CD8-positive, alpha-beta memory T cell (primary cell): ENCODE measurements at regions not wholly inside any gene's neighbourhood (a gene's known extent, or its start where the extent isn't known, plus 50 kb on each side); places are given as distances from the start of the nearest gene placed in this dataset.
A peak's percentile ranks its signal among the peaks of the same experiment; 100 is the strongest.

Experiments
- CTCF ChIA-PET: fragments of 350-600 bp; sonication (Branson Sonifier 250); formaldehyde crosslinking; loops from one replicate; lab custom pipeline; 2021; ENCODE audit warnings: antibody characterized with exemption; lab: Charles Lee
- POLR2A ChIA-PET: fragments of 350-600 bp; sonication (Branson Sonifier 250); formaldehyde crosslinking; loops from one replicate; lab custom pipeline; 2021; ENCODE audit warnings: antibody characterized with exemption; lab: Charles Lee
- DNase-seq, 5 donors: peaks; one replicate each; pipeline versions ENCODE4 v3.0.0 to v3.0.0-alpha.2; 2020 to 2022; ENCODE audit warnings: mixed read lengths in 1 of 5
- H3K27ac ChIP-seq: one replicate; pipeline ENCODE4 v1.7.0; 2013; ENCODE audit warnings: low read depth, mild to moderate bottlenecking, low read length, moderate library complexity
- H3K27me3 ChIP-seq: 2 replicates; pipeline ENCODE4 v1.7.0; 2013; ENCODE audit warnings: low read length, mild to moderate bottlenecking; ENCODE audit not compliant: insufficient read depth, poor library complexity, severe bottlenecking
- H3K36me3 ChIP-seq: 2 replicates; pipeline ENCODE4 v1.7.0; 2013; ENCODE audit warnings: mild to moderate bottlenecking, low read length, moderate library complexity; ENCODE audit not compliant: insufficient read depth
- H3K4me1 ChIP-seq: 2 replicates; pipeline ENCODE4 v1.7.0; 2013; ENCODE audit warnings: mild to moderate bottlenecking, low read length, moderate library complexity; ENCODE audit not compliant: insufficient read depth
- H3K4me3 ChIP-seq: 2 replicates; pipeline ENCODE4 v1.7.0; 2013; ENCODE audit warnings: mild to moderate bottlenecking, low read length
- H3K9me3 ChIP-seq: 2 replicates; pipeline ENCODE4 v1.7.0; 2013; ENCODE audit warnings: mild to moderate bottlenecking, low read length
- H3K27ac Mint-ChIP-seq, 8 donors: one replicate each; pipeline ENCODE4 v1.8.0; 2020 to 2021; ENCODE audit warnings: mixed read lengths in 8 of 8, mild to moderate bottlenecking in 6 of 8, inconsistent platforms in 3 of 8, moderate library complexity in 3 of 8
- H3K27me3 Mint-ChIP-seq, 2 donors: one replicate each; pipeline ENCODE4 v1.8.0; 2020 to 2021; ENCODE audit warnings: mixed read lengths in 2 of 2, mild to moderate bottlenecking in 1 of 2, moderate library complexity in 1 of 2
- H3K36me3 Mint-ChIP-seq, 3 donors: one replicate each; pipeline ENCODE4 v1.8.0; 2020 to 2021; ENCODE audit warnings: mixed read lengths in 3 of 3, inconsistent platforms in 1 of 3, mild to moderate bottlenecking in 1 of 3
- H3K4me1 Mint-ChIP-seq, 3 donors: one replicate each; pipeline ENCODE4 v1.8.0; 2020 to 2021; ENCODE audit warnings: mixed read lengths in 3 of 3, inconsistent platforms in 1 of 3, mild to moderate bottlenecking in 1 of 3
- H3K4me3 Mint-ChIP-seq, 7 donors: one replicate each; pipeline ENCODE4 v1.8.0; 2020 to 2021; ENCODE audit warnings: mixed read lengths in 7 of 7, mild to moderate bottlenecking in 6 of 7, moderate library complexity in 4 of 7, inconsistent platforms in 2 of 7
- H3K9me3 Mint-ChIP-seq, 5 donors: one replicate each; pipeline ENCODE4 v1.8.0; 2020 to 2022; ENCODE audit warnings: mixed read lengths in 5 of 5, mild to moderate bottlenecking in 3 of 5, moderate library complexity in 2 of 5, inconsistent platforms in 1 of 5

DNA sequence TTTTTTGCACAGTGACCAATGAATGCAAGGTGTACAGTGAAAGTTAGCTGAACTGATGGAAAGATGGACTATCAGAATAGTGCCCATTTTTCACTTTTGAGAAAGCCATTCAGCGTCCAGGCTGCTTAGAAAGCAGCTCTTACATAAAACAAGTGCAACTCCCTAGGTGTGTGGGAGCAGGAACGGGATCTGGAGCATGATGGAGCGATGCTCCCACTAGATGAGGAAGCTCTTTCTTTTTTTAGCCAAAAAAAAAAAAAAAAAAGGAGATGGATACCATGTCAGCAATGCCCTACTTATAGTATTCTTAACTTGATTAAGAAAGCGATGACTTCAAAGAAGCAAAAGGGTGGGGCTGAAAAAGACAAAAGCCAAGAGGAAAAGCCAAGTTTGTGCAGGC is 925.5 kb downstream of the GATA3 start:
- Mint-ChIP-seq H3K27me3 (peaks cover 6 to 16% of the 10 kb centered on the region in 2 donors), H3K4me3 (no peak overlapping the region), H3K36me3 (peaks cover 0 to 2% (median 0%) of the 10 kb centered on the region in 3 donors), H3K27ac (no peak overlapping the region), H3K4me1 (no peaks in the 10 kb centered on the region), H3K9me3 (no peaks in the 10 kb centered on the region)
- Histone ChIP-seq H3K4me3 (no peak overlapping the region), H3K27ac (no peak overlapping the region), H3K4me1 (no peaks in the 10 kb centered on the region), H3K36me3 (no peaks in the 10 kb centered on the region), H3K9me3 (no peaks in the 10 kb centered on the region), H3K27me3 (no peaks in the 10 kb centered on the region)
- CTCF ChIA-PET: no interaction called here
- POLR2A ChIA-PET: no interaction called here
- DNase-seq: no peak

DNA sequence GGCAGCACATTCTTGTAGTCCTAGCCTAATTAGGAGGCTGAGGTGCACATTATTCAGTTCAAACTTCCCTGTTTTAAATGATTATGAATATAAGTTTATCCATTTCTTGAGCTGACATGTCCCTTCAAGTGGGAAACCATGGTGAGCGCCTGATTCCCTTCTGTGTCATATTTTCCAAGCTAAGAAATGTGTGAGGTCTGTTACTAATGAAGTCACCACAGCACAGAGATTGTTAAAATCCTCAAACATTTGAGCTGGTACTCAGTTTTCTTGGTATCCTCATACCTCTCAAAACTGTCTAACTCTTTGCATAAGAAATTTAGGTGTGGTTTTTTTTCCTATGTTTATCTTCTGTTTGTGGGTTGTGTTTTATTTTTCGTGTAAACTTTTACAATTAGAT is 926.8 kb downstream of the GATA3 start:
- H3K36me3 Mint-ChIP-seq: peaks cover 0 to 2% (median 0%) of the 10 kb centered on the region in 3 donors
- H3K27ac ChIP-seq: no peak overlapping the region
- H3K9me3 ChIP-seq: no peaks in the 10 kb centered on the region
- peaks cover 8 to 14% of the 10 kb centered on the region in 2 donors for H3K27me3 Mint-ChIP-seq
- no peak overlapping the region for H3K4me3 Mint-ChIP-seq
- no peaks in the 10 kb centered on the region for H3K36me3 ChIP-seq
- ChIA-PET POLR2A (no interaction called here), CTCF (no interaction called here)
- no peaks in the 10 kb centered on the region for H3K27me3 ChIP-seq
- no peak for DNase-seq
- H3K4me3 ChIP-seq: no peak overlapping the region
- H3K9me3 Mint-ChIP-seq: no peaks in the 10 kb centered on the region
- no peak overlapping the region for H3K27ac Mint-ChIP-seq
- H3K4me1 Mint-ChIP-seq: peaks cover 0 to 6% (median 0%) of the 10 kb centered on the region in 3 donors
- no peaks in the 10 kb centered on the region for H3K4me1 ChIP-seq

DNA sequence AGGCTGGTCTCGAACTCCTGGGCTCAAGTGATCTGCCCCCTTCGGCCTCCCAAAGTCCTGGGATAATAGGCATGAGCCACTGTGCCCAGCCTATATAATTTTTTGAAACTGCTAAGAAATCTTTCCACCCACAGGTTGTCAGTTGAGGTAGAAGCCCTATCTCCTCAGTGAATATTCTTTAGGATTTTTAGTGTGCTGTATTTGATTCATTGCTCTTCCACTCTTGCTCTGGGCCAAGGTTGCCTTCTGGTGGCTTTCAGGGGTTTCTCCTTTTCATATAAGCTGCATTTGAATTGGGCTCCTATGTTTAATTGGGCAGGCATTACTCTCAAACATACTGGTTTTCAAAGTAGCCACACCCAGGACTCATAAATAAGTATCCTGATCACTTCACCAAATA is 931.2 kb downstream of the GATA3 start:
- Mint-ChIP-seq H3K27ac (peak overlapping the region in 1 of 8 donors; percentile 1), H3K4me1 (peaks cover 0 to 13% (median 0%) of the 10 kb centered on the region in 3 donors), H3K27me3 (peaks cover 4% of the 10 kb centered on the region in 2 donors), H3K36me3 (no peaks in the 10 kb centered on the region), H3K9me3 (no peaks in the 10 kb centered on the region), H3K4me3 (no peak overlapping the region)
- Histone ChIP-seq H3K27me3 (no peaks in the 10 kb centered on the region), H3K4me3 (no peak overlapping the region), H3K27ac (no peak overlapping the region), H3K4me1 (no peaks in the 10 kb centered on the region), H3K36me3 (no peaks in the 10 kb centered on the region), H3K9me3 (no peaks in the 10 kb centered on the region)
- no peak for DNase-seq
- ChIA-PET CTCF (no interaction called here), POLR2A (no interaction called here)

DNA sequence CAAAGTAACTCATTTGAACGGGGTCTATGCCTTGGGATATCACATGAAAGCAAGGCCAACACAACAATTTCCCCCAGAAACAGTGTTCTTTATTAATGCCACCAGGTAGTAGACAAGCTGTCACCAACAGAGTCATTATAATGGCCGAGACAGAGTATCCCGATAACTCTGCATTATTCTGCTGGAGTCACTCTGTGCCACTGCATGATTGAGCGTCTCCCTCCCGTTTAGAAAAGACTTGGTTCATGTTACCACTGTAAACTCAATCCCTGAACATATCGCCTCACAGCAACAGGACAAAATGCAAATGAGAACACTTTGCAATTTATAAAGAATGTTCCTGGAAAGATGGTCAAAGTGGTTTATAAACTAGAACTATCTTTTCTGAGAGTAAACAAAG is 932.5 kb downstream of the GATA3 start:
- Histone ChIP-seq H3K27ac (no peak overlapping the region), H3K27me3 (no peaks in the 10 kb centered on the region), H3K9me3 (no peaks in the 10 kb centered on the region), H3K4me1 (no peaks in the 10 kb centered on the region), H3K4me3 (no peak overlapping the region), H3K36me3 (no peaks in the 10 kb centered on the region)
- DNase-seq: no peak
- CTCF ChIA-PET: no interaction called here
- Mint-ChIP-seq H3K4me3 (no peak overlapping the region), H3K27ac (peak overlapping the region in 1 of 8 donors; percentile 24), H3K4me1 (peaks cover 0 to 21% (median 0%) of the 10 kb centered on the region in 3 donors), H3K36me3 (no peaks in the 10 kb centered on the region), H3K9me3 (no peaks in the 10 kb centered on the region), H3K27me3 (peaks cover 4 to 8% of the 10 kb centered on the region in 2 donors)
- POLR2A ChIA-PET: no interaction called here

DNA sequence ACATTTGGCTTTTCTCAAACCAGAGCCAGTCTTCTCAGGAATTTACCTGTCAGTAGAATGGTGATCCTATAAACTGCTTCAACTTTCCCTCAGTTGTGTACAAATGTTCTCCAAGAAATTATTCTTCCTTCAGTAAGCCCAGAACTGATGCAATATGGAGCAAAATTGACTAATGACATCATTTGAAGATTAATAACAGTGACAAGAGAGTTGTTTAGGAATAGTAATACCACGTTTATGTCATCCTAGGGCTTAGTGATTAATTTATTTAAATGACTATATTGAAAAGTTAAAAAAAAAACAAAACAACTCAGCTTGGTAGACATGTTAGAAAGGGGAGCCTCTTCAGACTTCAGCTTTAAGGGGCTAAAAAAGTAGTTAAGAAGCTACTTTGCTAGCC is 933.2 kb downstream of the GATA3 start:
- Histone ChIP-seq H3K27ac (no peak overlapping the region), H3K4me1 (no peaks in the 10 kb centered on the region), H3K27me3 (no peaks in the 10 kb centered on the region), H3K4me3 (no peak overlapping the region), H3K9me3 (no peaks in the 10 kb centered on the region), H3K36me3 (no peaks in the 10 kb centered on the region)
- H3K27me3 Mint-ChIP-seq: peaks cover 2 to 8% of the 10 kb centered on the region in 2 donors
- H3K4me1 Mint-ChIP-seq: peaks cover 0 to 26% (median 0%) of the 10 kb centered on the region in 3 donors
- H3K36me3 Mint-ChIP-seq: no peaks in the 10 kb centered on the region
- ChIA-PET CTCF (no interaction called here), POLR2A (no interaction called here)
- H3K4me3 Mint-ChIP-seq: no peak overlapping the region
- DNase-seq: no peak
- H3K27ac Mint-ChIP-seq: no peak overlapping the region
- no peaks in the 10 kb centered on the region for H3K9me3 Mint-ChIP-seq

DNA sequence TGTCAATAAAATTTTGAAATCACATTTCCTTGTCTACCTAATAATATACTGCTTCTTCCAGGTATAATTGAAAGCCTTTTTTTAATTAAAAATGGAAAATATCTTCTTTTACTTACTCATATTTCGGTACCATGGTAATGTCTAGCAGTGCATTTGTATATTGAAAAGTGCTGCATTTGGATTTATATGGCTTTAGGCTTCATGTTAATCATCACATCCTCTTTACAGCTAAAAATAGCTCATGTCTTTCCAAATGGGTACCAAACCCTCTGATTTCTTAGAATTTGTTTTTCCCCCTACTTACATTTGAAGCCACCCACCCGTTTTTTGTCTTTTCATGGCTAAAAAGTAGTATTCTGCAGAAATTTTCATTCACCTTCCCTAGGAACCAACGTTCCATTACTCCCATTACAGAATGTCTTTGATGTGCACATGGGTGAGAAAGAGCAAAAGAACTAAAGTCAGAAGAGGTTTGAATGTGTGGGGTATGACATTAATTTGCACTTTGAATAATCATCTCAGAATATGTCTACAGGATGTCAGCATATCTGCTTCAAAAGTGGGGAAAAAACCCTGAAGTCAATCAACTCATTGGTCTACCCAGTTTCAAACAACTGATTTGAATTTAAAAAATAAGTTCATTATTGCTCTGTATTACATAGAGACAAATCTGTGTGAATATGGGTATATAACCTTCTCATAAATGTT is 935.9 kb downstream of the GATA3 start:
- Mint-ChIP-seq H3K27me3 (peaks cover 2 to 8% of the 10 kb centered on the region in 2 donors), H3K4me3 (no peak overlapping the region), H3K27ac (peak overlapping the region in 1 of 8 donors; percentile 14), H3K36me3 (no peaks in the 10 kb centered on the region), H3K9me3 (no peaks in the 10 kb centered on the region), H3K4me1 (peaks cover 0 to 37% (median 3%) of the 10 kb centered on the region in 3 donors)
- no peaks in the 10 kb centered on the region for H3K9me3 ChIP-seq
- H3K27ac ChIP-seq: no peak overlapping the region
- no peaks in the 10 kb centered on the region for H3K36me3 ChIP-seq
- DNase-seq: no peak
- ChIA-PET CTCF (no interaction called here), POLR2A (no interaction called here)
- no peaks in the 10 kb centered on the region for H3K4me1 ChIP-seq
- H3K4me3 ChIP-seq: no peak overlapping the region
- H3K27me3 ChIP-seq: no peaks in the 10 kb centered on the region

DNA sequence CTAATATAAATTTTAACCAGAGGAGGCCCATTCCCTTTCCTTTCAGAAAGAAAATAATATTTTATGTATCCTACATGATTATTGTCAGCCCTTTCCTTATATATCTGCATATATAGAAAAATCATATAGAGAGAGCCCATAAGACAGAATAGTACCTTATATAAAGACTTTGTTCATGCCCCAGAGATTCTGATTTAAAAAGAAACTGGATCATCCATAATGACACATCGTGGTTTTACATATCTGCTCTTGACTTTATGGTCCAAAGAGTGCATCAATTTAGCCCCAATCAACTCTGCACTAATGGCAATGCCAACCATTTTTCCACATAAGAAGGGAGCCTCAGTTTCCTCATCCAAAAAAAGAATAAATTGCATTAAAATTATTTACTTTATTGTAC is 937.5 kb downstream of the GATA3 start:
- Mint-ChIP-seq H3K4me1 (peaks cover 0 to 39% (median 3%) of the 10 kb centered on the region in 3 donors), H3K36me3 (no peaks in the 10 kb centered on the region), H3K4me3 (no peak overlapping the region), H3K27ac (peak overlapping the region in 1 of 8 donors; percentile 64), H3K27me3 (peaks cover 0 to 8% of the 10 kb centered on the region in 2 donors), H3K9me3 (no peaks in the 10 kb centered on the region)
- H3K36me3 ChIP-seq: no peaks in the 10 kb centered on the region
- ChIA-PET POLR2A (no interaction called here), CTCF (no interaction called here)
- no peak for DNase-seq
- no peaks in the 10 kb centered on the region for H3K9me3 ChIP-seq
- H3K4me1 ChIP-seq: no peaks in the 10 kb centered on the region
- H3K27me3 ChIP-seq: no peaks in the 10 kb centered on the region
- no peak overlapping the region for H3K27ac ChIP-seq
- H3K4me3 ChIP-seq: no peak overlapping the region

DNA sequence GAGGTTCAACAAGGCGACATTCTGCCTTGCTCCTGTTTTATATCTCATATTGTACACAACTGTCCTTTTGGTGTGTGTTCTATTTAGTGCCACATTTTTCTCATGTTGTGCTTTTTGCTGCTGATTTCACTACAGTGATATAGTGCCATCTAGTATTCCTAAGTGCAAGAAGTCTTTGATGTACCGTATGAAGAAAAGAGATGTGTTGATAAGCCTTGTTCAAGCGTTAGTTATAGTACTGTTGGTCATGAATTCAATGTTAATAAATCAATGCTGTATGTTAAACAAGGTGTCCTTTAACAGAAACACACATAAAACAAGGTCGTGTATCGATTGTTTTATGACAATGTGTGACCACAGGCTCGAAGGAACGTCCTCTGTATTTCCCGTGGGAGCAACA is 939.4 kb downstream of the GATA3 start:
- H3K9me3 ChIP-seq: no peaks in the 10 kb centered on the region
- no peak overlapping the region for H3K27ac ChIP-seq
- Mint-ChIP-seq H3K27me3 (peaks cover 0 to 11% of the 10 kb centered on the region in 2 donors), H3K9me3 (no peaks in the 10 kb centered on the region), H3K27ac (peak overlapping the region in 3 of 8 donors; percentile 17 to 69 (median 30)), H3K36me3 (no peaks in the 10 kb centered on the region), H3K4me1 (peaks cover 0 to 40% (median 3%) of the 10 kb centered on the region in 3 donors), H3K4me3 (no peak overlapping the region)
- H3K36me3 ChIP-seq: no peaks in the 10 kb centered on the region
- POLR2A ChIA-PET: no interaction called here
- no peaks in the 10 kb centered on the region for H3K4me1 ChIP-seq
- H3K4me3 ChIP-seq: no peak overlapping the region
- no peaks in the 10 kb centered on the region for H3K27me3 ChIP-seq
- no peak for DNase-seq
- CTCF ChIA-PET: no interaction called here
